ENCODE measurements at regions not wholly inside any gene's neighbourhood (a gene's known extent, or its start where the extent isn't known, plus 50 kb on each side); places are given as distances from the start of the nearest gene placed in this dataset.

- no peak for DNase-seq (ENCODE audit: extremely low spot score)
- Histone ChIP-seq H3K4me3 (no peak overlapping the region), H3K4me1 (no peaks in the 10 kb centered on the region), H3K27ac (replicated peaks in 1 of 4) (no peak overlapping the region), H3K9me3 (peaks cover 0 to 21% (median 10%) of the 10 kb centered on the region in 4 donors), H3K36me3 (no peaks in the 10 kb centered on the region), H3K27me3 (no peaks in the 10 kb centered on the region)
- intact Hi-C loops (cut with DNase I) = no loop called here
- WGBS = 83% methylated on average over 4 of the region's 4 CpGs
- TF ChIP-seq CTCF (IDR thresholded peaks at IDR 0.05) = no peak
- TF ChIP-seq POLR2AphosphoS5 (IDR thresholded peaks at IDR 0.05) = no peak
- TF ChIP-seq POLR2A (IDR thresholded peaks at IDR 0.05; ENCODE audit: low read depth) = no peak
- TF ChIP-seq EP300 (IDR thresholded peaks at IDR 0.05) = no peak
Measured at GRCh38 chr3:147538034-147538433, 128.9 kb downstream of the ZIC1 start.

GRCh38 chr3:147540921-147541320, 131.8 kb downstream of the ZIC1 start:
- Histone ChIP-seq H3K4me3 (no peak overlapping the region), H3K4me1 (no peaks in the 10 kb centered on the region), H3K36me3 (no peaks in the 10 kb centered on the region), H3K27ac (replicated peaks in 1 of 4) (no peak overlapping the region), H3K27me3 (no peaks in the 10 kb centered on the region), H3K9me3 (peaks cover 0 to 21% (median 10%) of the 10 kb centered on the region in 4 donors)
- no peak for TF ChIP-seq POLR2A (IDR thresholded peaks at IDR 0.05; ENCODE audit: low read depth)
- no peak for TF ChIP-seq CTCF (IDR thresholded peaks at IDR 0.05)
- no peak for TF ChIP-seq EP300 (IDR thresholded peaks at IDR 0.05)
- TF ChIP-seq POLR2AphosphoS5 (IDR thresholded peaks at IDR 0.05) = no peak
- no peak for DNase-seq (ENCODE audit: extremely low spot score)
- intact Hi-C loops (cut with DNase I) = no loop called here

GRCh38 chr3:147544290-147544689, 135.1 kb downstream of the ZIC1 start:
- H3K4me3 ChIP-seq = no peak overlapping the region
- H3K4me1 ChIP-seq = no peaks in the 10 kb centered on the region
- H3K9me3 ChIP-seq = peaks cover 0 to 28% (median 10%) of the 10 kb centered on the region in 4 donors
- intact Hi-C loops (cut with DNase I) = no loop called here
- H3K27me3 ChIP-seq = no peaks in the 10 kb centered on the region
- no peak overlapping the region for H3K27ac ChIP-seq (replicated peaks in 1 of 4)
- no peak for DNase-seq (ENCODE audit: extremely low spot score)
- no peaks in the 10 kb centered on the region for H3K36me3 ChIP-seq
- TF ChIP-seq CTCF (IDR thresholded peaks at IDR 0.05) = no peak
- TF ChIP-seq POLR2AphosphoS5 (IDR thresholded peaks at IDR 0.05) = no peak
- TF ChIP-seq EP300 (IDR thresholded peaks at IDR 0.05) = no peak
- no peak for TF ChIP-seq POLR2A (IDR thresholded peaks at IDR 0.05; ENCODE audit: low read depth)

GRCh38 chr3:147551491-147551890, 142.3 kb downstream of the ZIC1 start:
- no peak overlapping the region for H3K27ac ChIP-seq (replicated peaks in 1 of 4)
- H3K27me3 ChIP-seq = no peaks in the 10 kb centered on the region
- H3K9me3 ChIP-seq = peaks cover 0 to 10% (median 0%) of the 10 kb centered on the region in 4 donors
- WGBS = 68% methylated on average over 3 of the region's 3 CpGs
- no peaks in the 10 kb centered on the region for H3K4me1 ChIP-seq
- no peak for TF ChIP-seq POLR2A (IDR thresholded peaks at IDR 0.05; ENCODE audit: low read depth)
- intact Hi-C loops (cut with DNase I) = no loop called here
- H3K4me3 ChIP-seq = no peak overlapping the region
- no peaks in the 10 kb centered on the region for H3K36me3 ChIP-seq
- DNase-seq (ENCODE audit: extremely low spot score) = no peak

GRCh38 chr3:147554332-147554731, 145.2 kb downstream of the ZIC1 start:
- DNase-seq (ENCODE audit: extremely low spot score) = no peak
- Histone ChIP-seq H3K27ac (replicated peaks in 1 of 4) (no peak overlapping the region), H3K4me3 (no peak overlapping the region), H3K27me3 (no peaks in the 10 kb centered on the region), H3K4me1 (no peaks in the 10 kb centered on the region), H3K9me3 (peaks cover 0 to 2% (median 0%) of the 10 kb centered on the region in 4 donors), H3K36me3 (no peaks in the 10 kb centered on the region)
- TF ChIP-seq POLR2AphosphoS5 (IDR thresholded peaks at IDR 0.05) = no peak
- TF ChIP-seq CTCF (IDR thresholded peaks at IDR 0.05) = no peak
- TF ChIP-seq POLR2A (IDR thresholded peaks at IDR 0.05; ENCODE audit: low read depth) = no peak
- intact Hi-C loops (cut with DNase I) = no loop called here
